GM23338 (cell line): ENCODE measurements at regions not wholly inside any gene's neighbourhood (a gene's known extent, or its start where the extent isn't known, plus 50 kb on each side); places are given as distances from the start of the nearest gene placed in this dataset.
A peak's percentile ranks its signal among the peaks of the same experiment; 100 is the strongest.
"Not testable (repeated sequence)": the region's sequence is repeated elsewhere in the genome, so short reads cannot be mapped to it uniquely, and the experiment has no call there.

Source experiments
- ATAC-seq: fragments of 200-7000 bp; cut with Tn5 transposase; 3 replicates; pipeline ENCODE4 v1.9.1; 2020
- DNase-seq: peaks from one replicate; pipeline ENCODE4 v3.0.0-alpha.2; 2015; ENCODE audit warnings: low spot score
- H2AFZ ChIP-seq: fragments of 200-600 bp; sonication (generic); 2 replicates; pipeline ENCODE4 v1.8.0; 2016; ENCODE audit warnings: antibody characterized with exemption, mild to moderate bottlenecking, moderate library complexity
- H3F3A ChIP-seq: fragments of 200-600 bp; sonication (generic); replicated peaks from 2 replicates; pipeline ENCODE4 v1.8.0; 2017; ENCODE audit warnings: antibody characterized with exemption, mixed run types, low read depth
- H3K27ac ChIP-seq: fragments of 200-600 bp; sonication (generic); 2 replicates; pipeline ENCODE4 v1.6.1; 2016; ENCODE audit warnings: low read depth
- H3K27me3 ChIP-seq: fragments of 200-600 bp; sonication (generic); 2 replicates; pipeline ENCODE4 v1.8.0; 2016; ENCODE audit warnings: mild to moderate bottlenecking, mixed run types, moderate library complexity; ENCODE audit not compliant: insufficient read depth
- H3K36me3 ChIP-seq: fragments of 200-600 bp; sonication (generic); 2 replicates; pipeline ENCODE4 v1.8.0; 2016; ENCODE audit warnings: mild to moderate bottlenecking; ENCODE audit not compliant: insufficient read depth
- H3K4me1 ChIP-seq: fragments of 200-600 bp; sonication (generic); 2 replicates; pipeline ENCODE4 v1.8.0; 2016; ENCODE audit warnings: mild to moderate bottlenecking, moderate library complexity; ENCODE audit not compliant: insufficient read depth
- H3K4me2 ChIP-seq: fragments of 200-600 bp; sonication (generic); 2 replicates; pipeline ENCODE4 v1.7.1; 2017; ENCODE audit warnings: mixed run types
- H3K4me3 ChIP-seq: fragments of 200-600 bp; sonication (generic); 2 replicates; pipeline ENCODE4 v1.6.1; 2016; ENCODE audit warnings: mixed run types
- H3K79me2 ChIP-seq: fragments of 200-600 bp; sonication (generic); replicated peaks from 2 replicates; pipeline ENCODE4 v1.8.0; 2017; ENCODE audit warnings: mild to moderate bottlenecking; ENCODE audit not compliant: insufficient read depth
- H3K9me2 ChIP-seq: fragments of 200-600 bp; sonication (generic); 2 replicates; pipeline ENCODE4 v1.8.0; 2017; ENCODE audit not compliant: insufficient read depth
- H4K20me1 ChIP-seq: fragments of 200-600 bp; sonication (generic); replicated peaks from 2 replicates; pipeline ENCODE4 v1.8.0; 2017; ENCODE audit warnings: mild to moderate bottlenecking; ENCODE audit not compliant: insufficient read depth
- H3K27ac Mint-ChIP-seq: 2 replicates; pipeline ENCODE4 v1.8.0; 2020; ENCODE audit warnings: inconsistent platforms, mild to moderate bottlenecking, moderate library complexity, mixed read lengths
- H3K27me3 Mint-ChIP-seq: 3 replicates; pipeline ENCODE4 v1.8.0; 2022; ENCODE audit warnings: low read depth, mild to moderate bottlenecking, moderate library complexity, mixed read lengths, inconsistent platforms; ENCODE audit not compliant: insufficient read depth, poor library complexity
- H3K36me3 Mint-ChIP-seq: 3 replicates; pipeline ENCODE4 v1.8.0; 2021; ENCODE audit warnings: low read depth, mild to moderate bottlenecking, inconsistent platforms, moderate library complexity, mixed read lengths
- H3K4me1 Mint-ChIP-seq: 3 replicates; pipeline ENCODE4 v1.8.0; 2020; ENCODE audit warnings: mild to moderate bottlenecking, inconsistent platforms, mixed read lengths
- H3K4me3 Mint-ChIP-seq: 3 replicates; pipeline ENCODE4 v1.8.0; 2021; ENCODE audit warnings: moderate library complexity, mild to moderate bottlenecking, inconsistent platforms, mixed read lengths
- H3K9me3 Mint-ChIP-seq: 3 replicates; pipeline ENCODE4 v1.8.0; 2020; ENCODE audit warnings: moderate library complexity, mild to moderate bottlenecking, inconsistent platforms, mixed read lengths
- CREB1 ChIP-seq: fragments of 250-450 bp; sonication (Bioruptor Pico); IDR thresholded peaks from 2 replicates; pipeline ENCODE4 v1.5.0; 2020; ENCODE audit warnings: low read depth, mild to moderate bottlenecking, moderate library complexity
- CTCF ChIP-seq, 2 experiments: fragments of 200-600 bp in 1 of 2; sonication (generic) in 1 of 2; conservative IDR thresholded peaks; 2 replicates each; pipeline versions ENCODE4 v1.5.1 to v1.6.1; 2016 to 2017; ENCODE audit warnings: antibody characterized with exemption in 2 of 2, low read depth in 2 of 2, mild to moderate bottlenecking in 2 of 2, moderate library complexity in 1 of 2
- ETS1 ChIP-seq: IDR thresholded peaks from 2 replicates; pipeline ENCODE4 v1.6.1; 2016; ENCODE audit warnings: antibody characterized with exemption
- EZH2 ChIP-seq: fragments of 200-600 bp; sonication (generic); IDR thresholded peaks from one replicate; pipeline ENCODE4 v1.8.0; 2017; ENCODE audit warnings: antibody characterized with exemption, mild to moderate bottlenecking, low read depth; ENCODE audit not compliant: unreplicated experiment
- JUNB ChIP-seq: IDR thresholded peaks from one replicate; pipeline ENCODE4 v1.6.1; 2016; ENCODE audit warnings: antibody characterized with exemption; ENCODE audit not compliant: unreplicated experiment
- STAT1 ChIP-seq: IDR thresholded peaks from one replicate; pipeline ENCODE4 v1.6.1; 2016; ENCODE audit warnings: antibody characterized with exemption; ENCODE audit not compliant: unreplicated experiment
- ZNF462 ChIP-seq: fragments of 250-450 bp; sonication (Bioruptor Pico); IDR thresholded peaks from 2 replicates; pipeline ENCODE4 v1.5.0; 2020; ENCODE audit warnings: mild to moderate bottlenecking, moderate library complexity

GRCh38 chr2:228513480-228513879 is 332.0 kb upstream of the SPHKAP start:
- H3K36me3 ChIP-seq, H3K4me3 ChIP-seq, H3K9me2 ChIP-seq, H3K4me3 Mint-ChIP-seq, H3F3A ChIP-seq, H4K20me1 ChIP-seq, H3K9me3 Mint-ChIP-seq, H2AFZ ChIP-seq, H3K27me3 Mint-ChIP-seq, H3K4me2 ChIP-seq, DNase-seq, H3K27ac ChIP-seq, ATAC-seq, H3K79me2 ChIP-seq, H3K27me3 ChIP-seq: not testable (repeated sequence)
- peaks cover 36% of the 10 kb centered on the region for H3K4me1 ChIP-seq
- peaks cover 14% of the 10 kb centered on the region for H3K36me3 Mint-ChIP-seq
- peak overlapping the region; percentile 18; the same call in 1 of the 2 replicates for H3K27ac Mint-ChIP-seq
- H3K4me1 Mint-ChIP-seq, result peaks cover 25% of the 10 kb centered on the region

DNA sequence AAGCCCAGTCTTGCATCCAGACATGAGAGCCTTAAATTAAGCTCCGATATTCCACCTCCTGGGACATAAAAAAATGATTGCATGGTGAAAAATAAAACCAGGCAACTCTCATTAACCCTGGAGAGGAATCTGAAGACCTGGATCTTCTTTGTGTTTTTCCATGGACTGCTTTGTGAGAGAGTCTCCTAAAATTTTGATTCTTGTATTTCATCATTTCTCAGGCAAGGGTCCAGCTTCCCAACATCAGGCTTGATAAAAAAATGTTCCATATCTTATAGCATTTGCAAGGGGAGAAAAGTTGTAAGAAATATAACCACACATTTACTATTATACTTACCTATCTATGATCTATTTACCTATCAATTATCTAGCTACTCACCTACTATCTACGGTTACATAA is 327.5 kb upstream of the SPHKAP start:
- DNase-seq (no peak), ATAC-seq (no peak)
- Mint-ChIP-seq H3K27ac (peak overlapping the region; percentile 52; the same call in 1 of the 2 replicates), H3K4me1 (peaks cover 45% of the 10 kb centered on the region), H3K9me3 (peaks cover 3% of the 10 kb centered on the region; the same call in 1 of the 3 replicates), H3K4me3 (no peak overlapping the region), H3K36me3 (peaks cover 18% of the 10 kb centered on the region), H3K27me3 (peaks cover 12% of the 10 kb centered on the region)
- no peaks in the 10 kb centered on the region for H3K27me3 ChIP-seq
- H3F3A ChIP-seq, result no peaks in the 10 kb centered on the region
- H3K4me1 ChIP-seq, result peaks cover 38% of the 10 kb centered on the region
- H3K79me2 ChIP-seq, result no peaks in the 10 kb centered on the region
- H3K9me2 ChIP-seq, result 0 out of 2 replicates have a peak, but pooled peaks cover 10% of the 10 kb centered on the region
- no peak for TF ChIP-seq CTCF (conservative IDR thresholded peaks at IDR 0.05; ENCODE audit: low read depth in 2 of 2)
- no peak for TF ChIP-seq ETS1
- no peak for TF ChIP-seq ZNF462 (CRISPR knock-in tag)
- TF ChIP-seq CREB1 (CRISPR knock-in tag), result no peak
- TF ChIP-seq EZH2, result no peak
- no peak for TF ChIP-seq JUNB
- no peak for TF ChIP-seq STAT1
- H2AFZ ChIP-seq, result no peak overlapping the region
- H4K20me1 ChIP-seq, result no peaks in the 10 kb centered on the region
- no peak overlapping the region for H3K4me3 ChIP-seq
- no peaks in the 10 kb centered on the region; the same call in 1 of the 2 replicates for H3K36me3 ChIP-seq
- peak overlapping the region; percentile 52; the same call in 1 of the 2 replicates for H3K27ac ChIP-seq
- H3K4me2 ChIP-seq, result peak overlapping the region; percentile 25; the same call in 1 of the 2 replicates
